B cell (primary cell): ENCODE measurements at regions not wholly inside any gene's neighbourhood (a gene's known extent, or its start where the extent isn't known, plus 50 kb on each side); places are given as distances from the start of the nearest gene placed in this dataset.

Experiments used
- ATAC-seq: fragments of 200-7000 bp; cut with Tn5 transposase; one replicate; pipeline ENCODE4 v1.10.0; 2021; ENCODE audit warnings: low read depth, mild to moderate bottlenecking, moderate number of reproducible peaks, moderate library complexity
- CTCF ChIA-PET: fragments of 350-600 bp; sonication (Branson Sonifier 250); formaldehyde crosslinking; loops from one replicate; lab custom pipeline; 2021; ENCODE audit warnings: antibody characterized with exemption, inconsistent platforms; lab: Charles Lee
- POLR2A ChIA-PET: fragments of 350-600 bp; sonication (Branson Sonifier 250); formaldehyde crosslinking; loops from one replicate; lab custom pipeline; 2021; ENCODE audit warnings: antibody characterized with exemption; lab: Charles Lee
- DNase-seq: peaks from one replicate; pipeline ENCODE4 v3.0.0; 2013
- H2AFZ ChIP-seq: 2 replicates; pipeline ENCODE4 v1.6.1; 2012; ENCODE audit warnings: mild to moderate bottlenecking, low read depth, low read length; ENCODE audit not compliant: insufficient read depth, poor library complexity, severe bottlenecking
- H3K27ac ChIP-seq, 2 donors: 1 replicate in 1 of 2; 2 replicates in 1 of 2; pipeline ENCODE4 v1.5.1; 2012 to 2013; ENCODE audit warnings: low read length in 2 of 2, mild to moderate bottlenecking in 2 of 2, moderate library complexity in 1 of 2
- H3K27me3 ChIP-seq, 4 experiments: fragments of 200-600 bp in 1 of 4; sonication (generic) in 1 of 4; replicated peaks in 1 of 4; 1 replicate in 2 of 4; 2 replicates in 2 of 4; pipeline versions ENCODE4 v1.6.1 to v1.7.0; 2013 to 2016; ENCODE audit warnings: low read length in 3 of 4, mild to moderate bottlenecking in 2 of 4, mixed read lengths in 1 of 4, moderate library complexity in 1 of 4; ENCODE audit not compliant: insufficient read depth in 4 of 4, control insufficient read depth in 3 of 4; ENCODE audit errors: control extremely low read depth in 1 of 4
- H3K36me3 ChIP-seq, 2 experiments: replicated peaks in 1 of 2; 1 replicate in 1 of 2; 2 replicates in 1 of 2; pipeline versions ENCODE4 v1.6.1 to v1.7.1; 2013; ENCODE audit warnings: low read length in 1 of 2; ENCODE audit not compliant: insufficient read depth in 2 of 2, control insufficient read depth in 1 of 2; ENCODE audit errors: control extremely low read depth in 1 of 2, extremely low read depth in 1 of 2
- H3K4me1 ChIP-seq, 2 donors: fragments of 200-600 bp in 1 of 2; sonication (generic) in 1 of 2; 1 replicate in 1 of 2; 2 replicates in 1 of 2; pipeline versions ENCODE4 v1.5.1 to v1.6.1; 2013 to 2017; ENCODE audit warnings: low read length in 2 of 2; ENCODE audit not compliant: control insufficient read depth in 2 of 2, insufficient read depth in 2 of 2
- H3K4me2 ChIP-seq: replicated peaks from 2 replicates; pipeline ENCODE3; 2012; ENCODE audit warnings: mild to moderate bottlenecking, low read depth, low read length; ENCODE audit not compliant: poor library complexity, severe bottlenecking
- H3K4me3 ChIP-seq, 5 experiments: fragments of 200-600 bp in 1 of 5; sonication (generic) in 1 of 5; 1 replicate in 3 of 5; 2 replicates in 2 of 5; pipeline versions ENCODE4 v1.5.1 to v1.7.0; 2011 to 2016; ENCODE audit warnings: low read length in 4 of 5, mild to moderate bottlenecking in 4 of 5, low read depth in 2 of 5, control low read depth in 1 of 5, moderate library complexity in 1 of 5; ENCODE audit not compliant: insufficient read depth in 1 of 5; ENCODE audit errors: control extremely low read depth in 1 of 5, extremely low read depth in 1 of 5
- H3K79me2 ChIP-seq: fragments of 200-600 bp; sonication (generic); one replicate; pipeline ENCODE4 v1.6.0; 2016; ENCODE audit warnings: low read length; ENCODE audit not compliant: control insufficient read depth, insufficient read depth
- H3K9ac ChIP-seq: fragments of 200-600 bp; sonication (generic); 2 replicates; pipeline ENCODE4 v1.6.1; 2017; ENCODE audit warnings: mild to moderate bottlenecking, low read length, moderate library complexity
- H3K9me3 ChIP-seq, 3 donors: one replicate each; pipeline versions ENCODE4 v1.6.1 to v1.7.1; 2013; ENCODE audit warnings: low read length in 2 of 3; ENCODE audit not compliant: control insufficient read depth in 2 of 3, insufficient read depth in 1 of 3; ENCODE audit errors: control extremely low read depth in 1 of 3
- H4K20me1 ChIP-seq: 2 replicates; pipeline ENCODE4 v1.6.0; 2012; ENCODE audit warnings: mild to moderate bottlenecking, low read length; ENCODE audit not compliant: insufficient read depth, control insufficient read depth, poor library complexity, severe bottlenecking
- H3K27ac Mint-ChIP-seq: one replicate; pipeline ENCODE4 v1.8.0; 2021; ENCODE audit warnings: mixed read lengths
- H3K27me3 Mint-ChIP-seq: one replicate; pipeline ENCODE4 v1.8.0; 2021; ENCODE audit warnings: mixed read lengths
- H3K4me1 Mint-ChIP-seq: one replicate; pipeline ENCODE4 v1.8.0; 2021; ENCODE audit warnings: mixed read lengths
- H3K4me3 Mint-ChIP-seq: one replicate; pipeline ENCODE4 v1.8.0; 2021; ENCODE audit warnings: mixed read lengths
- H3K9me3 Mint-ChIP-seq: one replicate; pipeline ENCODE4 v1.8.0; 2022; ENCODE audit warnings: mixed read lengths; ENCODE audit not compliant: insufficient read depth
- EZH2 ChIP-seq: IDR thresholded peaks from 2 replicates; pipeline ENCODE4 v1.6.1; 2012; ENCODE audit warnings: borderline replicate concordance, low read depth, mild to moderate bottlenecking, moderate library complexity, low read length; ENCODE audit not compliant: insufficient read depth, poor library complexity, severe bottlenecking
- WGBS: methylation state at CpG from one replicate; pipeline ENCODE4 v1.1.5; 2013; ENCODE audit warnings: missing lambda C conversion rate; ENCODE audit not compliant: insufficient coverage; 5-methylcytosine and 5-hydroxymethylcytosine counted together
- intact Hi-C: fragments of 100-400 bp; cut with micrococcal nuclease; formaldehyde crosslinking; loops from one replicate; pipeline ENCODE4 v1.10.0; 2022
- TF ChIP-seq, protein P1 (sequence below): fragments of 200-600 bp; IDR thresholded peaks from one replicate; pipeline ENCODE4 v1.8.0; 2022; ENCODE audit warnings: antibody characterized with exemption, mild to moderate bottlenecking

DNA sequence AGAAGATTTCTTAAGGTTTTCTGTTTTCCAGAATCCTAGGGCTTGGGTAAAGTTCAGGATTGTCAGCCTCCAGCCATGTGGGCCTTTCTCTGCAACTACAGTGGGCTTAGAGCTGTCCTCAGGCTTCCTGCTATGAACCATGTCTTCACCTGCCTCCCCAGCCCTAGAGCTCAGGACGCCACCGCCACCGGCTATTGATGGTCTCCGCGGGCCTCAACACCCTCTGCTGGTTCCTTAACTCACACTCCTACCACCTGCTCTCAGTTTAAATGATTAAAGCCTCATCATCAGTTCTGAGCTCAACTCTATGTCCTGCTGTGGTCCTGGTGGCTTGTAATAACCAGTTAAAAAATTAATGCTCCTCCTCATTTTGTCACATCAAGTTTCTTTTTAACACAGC, 221.0 kb downstream of the EFNB2 start:
- ChIA-PET CTCF (no interaction called here), POLR2A (no interaction called here)
- H3K9me3 Mint-ChIP-seq: no peaks in the 10 kb centered on the region
- no peak overlapping the region for H3K27ac Mint-ChIP-seq
- no peak for ATAC-seq
- TF ChIP-seq, protein P1, sequence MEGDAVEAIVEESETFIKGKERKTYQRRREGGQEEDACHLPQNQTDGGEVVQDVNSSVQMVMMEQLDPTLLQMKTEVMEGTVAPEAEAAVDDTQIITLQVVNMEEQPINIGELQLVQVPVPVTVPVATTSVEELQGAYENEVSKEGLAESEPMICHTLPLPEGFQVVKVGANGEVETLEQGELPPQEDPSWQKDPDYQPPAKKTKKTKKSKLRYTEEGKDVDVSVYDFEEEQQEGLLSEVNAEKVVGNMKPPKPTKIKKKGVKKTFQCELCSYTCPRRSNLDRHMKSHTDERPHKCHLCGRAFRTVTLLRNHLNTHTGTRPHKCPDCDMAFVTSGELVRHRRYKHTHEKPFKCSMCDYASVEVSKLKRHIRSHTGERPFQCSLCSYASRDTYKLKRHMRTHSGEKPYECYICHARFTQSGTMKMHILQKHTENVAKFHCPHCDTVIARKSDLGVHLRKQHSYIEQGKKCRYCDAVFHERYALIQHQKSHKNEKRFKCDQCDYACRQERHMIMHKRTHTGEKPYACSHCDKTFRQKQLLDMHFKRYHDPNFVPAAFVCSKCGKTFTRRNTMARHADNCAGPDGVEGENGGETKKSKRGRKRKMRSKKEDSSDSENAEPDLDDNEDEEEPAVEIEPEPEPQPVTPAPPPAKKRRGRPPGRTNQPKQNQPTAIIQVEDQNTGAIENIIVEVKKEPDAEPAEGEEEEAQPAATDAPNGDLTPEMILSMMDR: no peak
- TF ChIP-seq EZH2: no peak
- 83% methylated on average over 5 of the region's 5 CpGs for WGBS
- Histone ChIP-seq H3K27me3 (no peaks in the 10 kb centered on the region), H3K79me2 (no peaks in the 10 kb centered on the region), H3K27ac (no peak overlapping the region), H3K9ac (no peak overlapping the region), H2AFZ (no peak overlapping the region), H3K4me1 (no peaks in the 10 kb centered on the region), H4K20me1 (no peaks in the 10 kb centered on the region), H3K4me3 (no peak overlapping the region), H3K36me3 (no peaks in the 10 kb centered on the region), H3K9me3 (no peaks in the 10 kb centered on the region), H3K4me2 (no peak overlapping the region)
- H3K4me3 Mint-ChIP-seq: no peak overlapping the region
- no peaks in the 10 kb centered on the region for H3K4me1 Mint-ChIP-seq
- no peak for DNase-seq
- H3K27me3 Mint-ChIP-seq: no peaks in the 10 kb centered on the region
- intact Hi-C loops: no loop called here

DNA sequence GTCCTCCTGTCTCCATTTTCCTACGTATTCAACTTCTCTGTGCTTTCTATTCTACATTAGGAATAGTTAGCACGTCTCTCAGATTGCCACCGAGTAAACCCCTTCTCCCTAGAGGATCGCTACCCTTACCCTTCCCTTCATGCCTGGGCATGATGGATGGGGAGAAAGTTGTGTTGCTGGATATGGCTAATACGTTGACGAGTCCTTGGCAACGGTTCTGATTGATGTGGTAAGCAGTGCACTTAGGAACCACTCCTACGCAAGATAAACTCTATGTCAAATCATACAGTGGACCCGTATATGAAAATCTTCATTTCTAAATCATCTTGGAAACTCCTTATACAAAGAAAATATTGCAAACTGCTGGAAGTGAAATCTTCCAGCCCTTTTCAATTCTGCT, 224.5 kb downstream of the EFNB2 start:
- Histone ChIP-seq H3K79me2 (no peaks in the 10 kb centered on the region), H3K4me2 (no peak overlapping the region), H3K4me1 (no peaks in the 10 kb centered on the region), H3K27ac (no peak overlapping the region), H3K9ac (no peak overlapping the region), H2AFZ (no peak overlapping the region), H3K4me3 (no peak overlapping the region), H3K36me3 (no peaks in the 10 kb centered on the region), H4K20me1 (no peaks in the 10 kb centered on the region), H3K27me3 (no peaks in the 10 kb centered on the region), H3K9me3 (no peaks in the 10 kb centered on the region)
- no peak overlapping the region for H3K4me3 Mint-ChIP-seq
- no peaks in the 10 kb centered on the region for H3K9me3 Mint-ChIP-seq
- DNase-seq (no peak), ATAC-seq (no peak)
- CTCF ChIA-PET: no interaction called here
- H3K4me1 Mint-ChIP-seq: no peaks in the 10 kb centered on the region
- TF ChIP-seq, protein P1: no peak
- no peak for TF ChIP-seq EZH2
- WGBS: 100% methylated on average over 2 of the region's 9 CpGs
- no peaks in the 10 kb centered on the region for H3K27me3 Mint-ChIP-seq
- POLR2A ChIA-PET: no interaction called here
- no peak overlapping the region for H3K27ac Mint-ChIP-seq
- intact Hi-C loops: no loop called here
